SK-N-MC (cell line): ENCODE measurements at regions not wholly inside any gene's neighbourhood (a gene's known extent, or its start where the extent isn't known, plus 50 kb on each side); places are given as distances from the start of the nearest gene placed in this dataset.

Source experiments
- EZH2 ChIP-seq: fragments of 200-600 bp; sonication (generic); IDR thresholded peaks from one replicate; pipeline ENCODE4 v1.6.1; 2017; ENCODE audit warnings: antibody characterized with exemption
- POLR2AphosphoS5 ChIP-seq: IDR thresholded peaks from 2 replicates; pipeline ENCODE4 v1.6.1; 2012; ENCODE audit warnings: mild to moderate bottlenecking, low read depth, low read length, borderline replicate concordance

DNA sequence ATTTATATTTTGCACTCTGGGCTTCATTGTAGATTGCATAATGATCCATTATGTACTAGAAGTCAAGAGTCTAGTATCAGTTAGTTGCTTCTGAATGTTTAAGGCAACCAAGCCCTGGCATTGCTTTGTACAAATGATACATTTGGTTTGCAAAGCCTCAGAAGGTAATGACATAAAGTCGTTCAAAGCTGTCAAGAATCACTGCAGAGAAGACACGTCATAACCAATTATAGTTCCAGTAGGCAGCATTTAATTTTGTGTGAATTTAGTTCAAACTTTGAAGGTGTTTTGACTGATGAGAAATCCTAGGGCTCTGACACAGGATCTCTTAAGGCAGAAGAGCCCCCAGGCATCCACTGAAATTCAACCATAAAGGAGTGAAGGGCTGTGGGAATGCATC is 163.0 kb upstream of the KRR1 start:
- TF ChIP-seq EZH2 (no peak), POLR2AphosphoS5 (no peak)
